DND-41 (cell line): ENCODE measurements at regions not wholly inside any gene's neighbourhood (a gene's known extent, or its start where the extent isn't known, plus 50 kb on each side); places are given as distances from the start of the nearest gene placed in this dataset.

Experiments used
- EZH2 ChIP-seq: IDR thresholded peaks from 3 replicates; pipeline ENCODE4 v1.6.1; 2012; ENCODE audit warnings: borderline replicate concordance, low read depth, mild to moderate bottlenecking, moderate library complexity, low read length, inconsistent platforms; ENCODE audit not compliant: severe bottlenecking
- TF ChIP-seq, protein P1 (sequence below): IDR thresholded peaks from 2 replicates; pipeline ENCODE4 v1.5.1; 2012; ENCODE audit warnings: borderline replicate concordance, low read length, moderate library complexity, mild to moderate bottlenecking; ENCODE audit not compliant: poor library complexity, severe bottlenecking; ENCODE audit errors: extremely low read depth

DNA sequence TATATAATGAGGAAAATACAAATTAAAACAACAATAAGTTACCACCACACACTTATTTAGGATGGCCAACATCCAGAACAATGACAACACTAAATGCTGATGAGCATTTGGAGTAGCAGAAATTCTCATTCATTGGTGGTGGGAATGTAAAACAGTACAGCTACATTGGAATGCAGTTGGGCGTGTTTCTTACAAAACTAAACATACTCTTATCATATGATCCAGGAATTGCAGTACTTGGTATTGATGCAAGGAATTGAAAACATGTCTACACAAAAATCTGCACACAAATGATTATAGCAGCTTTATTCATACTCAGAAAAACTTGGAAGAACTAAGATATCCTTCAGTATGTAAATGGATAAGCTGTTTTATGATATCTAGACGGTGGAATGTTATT lies 594.2 kb downstream of the ZBBX start:
- no peak for TF ChIP-seq EZH2
- TF ChIP-seq, protein P1, sequence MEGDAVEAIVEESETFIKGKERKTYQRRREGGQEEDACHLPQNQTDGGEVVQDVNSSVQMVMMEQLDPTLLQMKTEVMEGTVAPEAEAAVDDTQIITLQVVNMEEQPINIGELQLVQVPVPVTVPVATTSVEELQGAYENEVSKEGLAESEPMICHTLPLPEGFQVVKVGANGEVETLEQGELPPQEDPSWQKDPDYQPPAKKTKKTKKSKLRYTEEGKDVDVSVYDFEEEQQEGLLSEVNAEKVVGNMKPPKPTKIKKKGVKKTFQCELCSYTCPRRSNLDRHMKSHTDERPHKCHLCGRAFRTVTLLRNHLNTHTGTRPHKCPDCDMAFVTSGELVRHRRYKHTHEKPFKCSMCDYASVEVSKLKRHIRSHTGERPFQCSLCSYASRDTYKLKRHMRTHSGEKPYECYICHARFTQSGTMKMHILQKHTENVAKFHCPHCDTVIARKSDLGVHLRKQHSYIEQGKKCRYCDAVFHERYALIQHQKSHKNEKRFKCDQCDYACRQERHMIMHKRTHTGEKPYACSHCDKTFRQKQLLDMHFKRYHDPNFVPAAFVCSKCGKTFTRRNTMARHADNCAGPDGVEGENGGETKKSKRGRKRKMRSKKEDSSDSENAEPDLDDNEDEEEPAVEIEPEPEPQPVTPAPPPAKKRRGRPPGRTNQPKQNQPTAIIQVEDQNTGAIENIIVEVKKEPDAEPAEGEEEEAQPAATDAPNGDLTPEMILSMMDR, result no peak
